HepG2 (cell line): ENCODE measurements at regions not wholly inside any gene's neighbourhood (a gene's known extent, or its start where the extent isn't known, plus 50 kb on each side); places are given as distances from the start of the nearest gene placed in this dataset.

Source experiments
- EP300 ChIP-seq, 3 experiments: sonication (generic) in 1 of 3; formaldehyde crosslinking in 1 of 3; IDR thresholded peaks; 2 replicates each; pipeline versions ENCODE4 v1.5.1 to v1.6.1; 2011 to 2020; ENCODE audit warnings: low read depth in 2 of 3, low read length in 2 of 3, borderline replicate concordance in 1 of 3, improper control_type of control experiment in 1 of 3, mild to moderate bottlenecking in 1 of 3, missing genetic modification reagents in 1 of 3, moderate library complexity in 1 of 3
- TCF7L2 ChIP-seq: IDR thresholded peaks from 2 replicates; pipeline ENCODE4 v1.6.1; 2011; ENCODE audit warnings: mild to moderate bottlenecking, low read depth, low read length, moderate library complexity
- ZNF775 ChIP-seq: sonication (generic); formaldehyde crosslinking; IDR thresholded peaks from 2 replicates; pipeline ENCODE4 v1.4.0; 2020; ENCODE audit warnings: missing genetic modification reagents, mild to moderate bottlenecking, moderate library complexity, borderline replicate concordance
- ZNF839 ChIP-seq: sonication (generic); formaldehyde crosslinking; IDR thresholded peaks from 2 replicates; pipeline ENCODE4 v1.4.0; 2020; ENCODE audit warnings: missing genetic modification reagents, mild to moderate bottlenecking, borderline replicate concordance
- TF ChIP-seq, protein P1 (sequence below): sonication (generic); formaldehyde crosslinking; IDR thresholded peaks from 2 replicates; pipeline ENCODE4 v1.5.1; 2020; ENCODE audit warnings: mild to moderate bottlenecking, missing genetic modification reagents, moderate library complexity
- TF ChIP-seq, protein P2 (sequence below): sonication (generic); formaldehyde crosslinking; IDR thresholded peaks from 2 replicates; pipeline ENCODE4 v1.4.0; 2020; ENCODE audit warnings: mild to moderate bottlenecking, missing genetic modification reagents
- TF ChIP-seq, protein P3 (sequence below): sonication (generic); formaldehyde crosslinking; IDR thresholded peaks from 2 replicates; pipeline ENCODE4 v1.5.0; 2020; ENCODE audit warnings: mild to moderate bottlenecking, missing genetic modification reagents, moderate library complexity
- TF ChIP-seq, protein P4 (sequence below): sonication (generic); formaldehyde crosslinking; IDR thresholded peaks from 2 replicates; pipeline ENCODE4 v1.4.0; 2020; ENCODE audit warnings: mild to moderate bottlenecking, missing genetic modification reagents

DNA sequence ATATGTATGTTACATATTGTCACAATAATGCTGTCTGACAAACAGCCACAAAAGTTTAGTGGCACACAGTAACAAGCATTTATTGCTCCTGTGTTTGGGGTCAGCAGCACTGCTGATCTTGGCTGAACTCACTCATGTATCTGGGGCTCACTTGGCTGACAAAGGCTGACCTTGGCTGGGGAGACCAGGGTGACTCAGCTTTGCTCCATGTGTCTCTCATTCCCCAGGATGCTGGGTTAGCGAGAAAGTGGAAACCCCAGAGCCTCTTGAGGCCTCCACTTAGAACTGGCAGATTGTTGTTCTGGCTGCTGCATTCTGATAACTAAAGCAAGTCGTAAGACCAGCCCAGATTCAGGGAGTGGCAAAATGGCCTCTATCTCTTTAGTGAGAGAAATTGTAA lies 217.3 kb upstream of the HABP2 start:
- no peak for TF ChIP-seq ZNF775 (CRISPR knock-in tag)
- TF ChIP-seq EP300 (IDR thresholded peaks at IDR 0.05; ENCODE audit: low read depth in 2 of 2, low read length in 2 of 2), result no peak
- no peak for TF ChIP-seq EP300 (CRISPR knock-in tag; IDR thresholded peaks at IDR 0.05; ENCODE audit: borderline replicate concordance)
- TF ChIP-seq, protein P1, sequence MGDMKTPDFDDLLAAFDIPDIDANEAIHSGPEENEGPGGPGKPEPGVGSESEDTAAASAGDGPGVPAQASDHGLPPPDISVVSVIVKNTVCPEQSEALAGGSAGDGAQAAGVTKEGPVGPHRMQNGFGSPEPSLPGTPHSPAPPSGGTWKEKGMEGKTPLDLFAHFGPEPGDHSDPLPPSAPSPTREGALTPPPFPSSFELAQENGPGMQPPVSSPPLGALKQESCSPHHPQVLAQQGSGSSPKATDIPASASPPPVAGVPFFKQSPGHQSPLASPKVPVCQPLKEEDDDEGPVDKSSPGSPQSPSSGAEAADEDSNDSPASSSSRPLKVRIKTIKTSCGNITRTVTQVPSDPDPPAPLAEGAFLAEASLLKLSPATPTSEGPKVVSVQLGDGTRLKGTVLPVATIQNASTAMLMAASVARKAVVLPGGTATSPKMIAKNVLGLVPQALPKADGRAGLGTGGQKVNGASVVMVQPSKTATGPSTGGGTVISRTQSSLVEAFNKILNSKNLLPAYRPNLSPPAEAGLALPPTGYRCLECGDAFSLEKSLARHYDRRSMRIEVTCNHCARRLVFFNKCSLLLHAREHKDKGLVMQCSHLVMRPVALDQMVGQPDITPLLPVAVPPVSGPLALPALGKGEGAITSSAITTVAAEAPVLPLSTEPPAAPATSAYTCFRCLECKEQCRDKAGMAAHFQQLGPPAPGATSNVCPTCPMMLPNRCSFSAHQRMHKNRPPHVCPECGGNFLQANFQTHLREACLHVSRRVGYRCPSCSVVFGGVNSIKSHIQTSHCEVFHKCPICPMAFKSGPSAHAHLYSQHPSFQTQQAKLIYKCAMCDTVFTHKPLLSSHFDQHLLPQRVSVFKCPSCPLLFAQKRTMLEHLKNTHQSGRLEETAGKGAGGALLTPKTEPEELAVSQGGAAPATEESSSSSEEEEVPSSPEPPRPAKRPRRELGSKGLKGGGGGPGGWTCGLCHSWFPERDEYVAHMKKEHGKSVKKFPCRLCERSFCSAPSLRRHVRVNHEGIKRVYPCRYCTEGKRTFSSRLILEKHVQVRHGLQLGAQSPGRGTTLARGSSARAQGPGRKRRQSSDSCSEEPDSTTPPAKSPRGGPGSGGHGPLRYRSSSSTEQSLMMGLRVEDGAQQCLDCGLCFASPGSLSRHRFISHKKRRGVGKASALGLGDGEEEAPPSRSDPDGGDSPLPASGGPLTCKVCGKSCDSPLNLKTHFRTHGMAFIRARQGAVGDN (CRISPR knock-in tag), result no peak
- TF ChIP-seq, protein P2, sequence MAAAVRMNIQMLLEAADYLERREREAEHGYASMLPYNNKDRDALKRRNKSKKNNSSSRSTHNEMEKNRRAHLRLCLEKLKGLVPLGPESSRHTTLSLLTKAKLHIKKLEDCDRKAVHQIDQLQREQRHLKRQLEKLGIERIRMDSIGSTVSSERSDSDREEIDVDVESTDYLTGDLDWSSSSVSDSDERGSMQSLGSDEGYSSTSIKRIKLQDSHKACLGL (CRISPR knock-in tag), result no peak
- TF ChIP-seq TCF7L2, result no peak
- TF ChIP-seq, protein P3, sequence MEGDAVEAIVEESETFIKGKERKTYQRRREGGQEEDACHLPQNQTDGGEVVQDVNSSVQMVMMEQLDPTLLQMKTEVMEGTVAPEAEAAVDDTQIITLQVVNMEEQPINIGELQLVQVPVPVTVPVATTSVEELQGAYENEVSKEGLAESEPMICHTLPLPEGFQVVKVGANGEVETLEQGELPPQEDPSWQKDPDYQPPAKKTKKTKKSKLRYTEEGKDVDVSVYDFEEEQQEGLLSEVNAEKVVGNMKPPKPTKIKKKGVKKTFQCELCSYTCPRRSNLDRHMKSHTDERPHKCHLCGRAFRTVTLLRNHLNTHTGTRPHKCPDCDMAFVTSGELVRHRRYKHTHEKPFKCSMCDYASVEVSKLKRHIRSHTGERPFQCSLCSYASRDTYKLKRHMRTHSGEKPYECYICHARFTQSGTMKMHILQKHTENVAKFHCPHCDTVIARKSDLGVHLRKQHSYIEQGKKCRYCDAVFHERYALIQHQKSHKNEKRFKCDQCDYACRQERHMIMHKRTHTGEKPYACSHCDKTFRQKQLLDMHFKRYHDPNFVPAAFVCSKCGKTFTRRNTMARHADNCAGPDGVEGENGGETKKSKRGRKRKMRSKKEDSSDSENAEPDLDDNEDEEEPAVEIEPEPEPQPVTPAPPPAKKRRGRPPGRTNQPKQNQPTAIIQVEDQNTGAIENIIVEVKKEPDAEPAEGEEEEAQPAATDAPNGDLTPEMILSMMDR (CRISPR knock-in tag), result no peak
- TF ChIP-seq, protein P4, sequence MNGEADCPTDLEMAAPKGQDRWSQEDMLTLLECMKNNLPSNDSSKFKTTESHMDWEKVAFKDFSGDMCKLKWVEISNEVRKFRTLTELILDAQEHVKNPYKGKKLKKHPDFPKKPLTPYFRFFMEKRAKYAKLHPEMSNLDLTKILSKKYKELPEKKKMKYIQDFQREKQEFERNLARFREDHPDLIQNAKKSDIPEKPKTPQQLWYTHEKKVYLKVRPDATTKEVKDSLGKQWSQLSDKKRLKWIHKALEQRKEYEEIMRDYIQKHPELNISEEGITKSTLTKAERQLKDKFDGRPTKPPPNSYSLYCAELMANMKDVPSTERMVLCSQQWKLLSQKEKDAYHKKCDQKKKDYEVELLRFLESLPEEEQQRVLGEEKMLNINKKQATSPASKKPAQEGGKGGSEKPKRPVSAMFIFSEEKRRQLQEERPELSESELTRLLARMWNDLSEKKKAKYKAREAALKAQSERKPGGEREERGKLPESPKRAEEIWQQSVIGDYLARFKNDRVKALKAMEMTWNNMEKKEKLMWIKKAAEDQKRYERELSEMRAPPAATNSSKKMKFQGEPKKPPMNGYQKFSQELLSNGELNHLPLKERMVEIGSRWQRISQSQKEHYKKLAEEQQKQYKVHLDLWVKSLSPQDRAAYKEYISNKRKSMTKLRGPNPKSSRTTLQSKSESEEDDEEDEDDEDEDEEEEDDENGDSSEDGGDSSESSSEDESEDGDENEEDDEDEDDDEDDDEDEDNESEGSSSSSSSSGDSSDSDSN (CRISPR knock-in tag), result no peak
- TF ChIP-seq ZNF839 (CRISPR knock-in tag), result no peak
